Prostate gland (tissue), 2 donors: ENCODE measurements at regions not wholly inside any gene's neighbourhood (a gene's known extent, or its start where the extent isn't known, plus 50 kb on each side); places are given as distances from the start of the nearest gene placed in this dataset.

Experiments
- CTCF ChIP-seq, 4 experiments: fragments of 200-600 bp in 2 of 4; fragments of 450-650 bp in 2 of 4; sonication (generic) in 2 of 4; IDR thresholded peaks; 1 replicate in 3 of 4; 2 replicates in 1 of 4; pipeline ENCODE4 v1.5.1; 2016 to 2019; ENCODE audit warnings: antibody characterized with exemption in 4 of 4, mild to moderate bottlenecking in 2 of 4, moderate library complexity in 2 of 4
- POLR2AphosphoS5 ChIP-seq: sonication (generic); formaldehyde crosslinking; IDR thresholded peaks from one replicate; pipeline ENCODE4 v1.6.1; 2017; ENCODE audit warnings: antibody characterized with exemption

DNA sequence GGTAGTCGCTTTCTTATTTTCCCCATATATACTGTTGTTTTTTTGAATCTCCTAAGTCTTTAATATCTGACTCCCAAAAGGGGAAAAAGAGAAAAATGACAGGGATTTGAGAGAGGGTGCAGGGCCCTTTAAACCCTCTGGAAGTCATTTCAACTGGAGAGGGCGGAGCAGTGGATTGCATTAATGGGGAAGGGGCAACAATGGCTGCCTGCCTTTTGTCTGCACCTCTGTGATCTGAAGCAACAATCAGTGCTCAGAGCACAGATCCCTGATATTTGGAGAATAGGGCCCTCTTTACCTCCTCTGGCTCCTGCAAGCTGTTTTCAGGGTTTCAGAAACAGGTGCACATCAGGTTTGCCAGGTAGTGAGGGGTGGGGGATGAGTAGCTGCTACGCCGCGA, 1458.3 kb upstream of the TENM3 start:
- TF ChIP-seq POLR2AphosphoS5 (no peak), CTCF (IDR thresholded peaks at IDR 0.05) (no peak)
